Panc1 (cell line): ENCODE measurements at regions not wholly inside any gene's neighbourhood (a gene's known extent, or its start where the extent isn't known, plus 50 kb on each side); places are given as distances from the start of the nearest gene placed in this dataset.

Experiments
- ATAC-seq: fragments of 200-7000 bp; cut with Tn5 transposase; 2 replicates; pipeline ENCODE4 v1.9.1; 2020; ENCODE audit warnings: mild to moderate bottlenecking, moderate library complexity
- BruUV-seq: library from RNA; stranded (reverse); fragments of 400-500 nt; replicated peaks from 2 replicates; lab custom pipeline; 2021; lab: Mats Ljungman, UMichigan
- CTCF ChIA-PET: fragments of 300-600 bp; sonication (Branson Sonifier 250); formaldehyde crosslinking; loops from one replicate; lab custom pipeline; 2022; ENCODE audit warnings: antibody characterized with exemption; lab: Charles Lee
- POLR2A ChIA-PET: fragments of 300-600 bp; sonication (Branson Sonifier 250); formaldehyde crosslinking; loops from one replicate; lab custom pipeline; 2022; ENCODE audit warnings: antibody characterized with exemption; lab: Charles Lee
- DNase-seq: peaks from one replicate; pipeline ENCODE4 v3.0.0-alpha.2; 2010; ENCODE audit warnings: low read depth, low spot score
- H3K27ac ChIP-seq: 2 replicates; pipeline ENCODE4 v1.5.1; 2011; ENCODE audit warnings: mild to moderate bottlenecking, low read length, inconsistent platforms
- H3K27me3 ChIP-seq: fragments of 200-500 bp; sonication (Bioruptor generic); 2 replicates; pipeline ENCODE4 v1.6.0; 2014; ENCODE audit warnings: low read length, inconsistent platforms; ENCODE audit not compliant: control insufficient read depth, insufficient read depth
- H3K36me3 ChIP-seq: fragments of 200-500 bp; sonication (Bioruptor generic); 2 replicates; pipeline ENCODE4 v1.5.1; 2014; ENCODE audit warnings: inconsistent platforms, mild to moderate bottlenecking, low read length, moderate library complexity; ENCODE audit not compliant: control insufficient read depth, insufficient read depth
- H3K4me1 ChIP-seq: 2 replicates; pipeline ENCODE4 v1.5.1; 2011; ENCODE audit warnings: inconsistent platforms, mild to moderate bottlenecking, low read length, moderate library complexity; ENCODE audit not compliant: control insufficient read depth, insufficient read depth
- H3K4me3 ChIP-seq, 2 experiments: 2 replicates each; pipeline ENCODE4 v1.5.1; 2011 to 2012; ENCODE audit warnings: low read depth in 2 of 2, low read length in 2 of 2, mild to moderate bottlenecking in 2 of 2, inconsistent platforms in 1 of 2, moderate library complexity in 1 of 2
- H3K9me3 ChIP-seq: fragments of 200-500 bp; sonication (Bioruptor generic); 2 replicates; pipeline ENCODE4 v1.5.1; 2014; ENCODE audit warnings: low read depth, mild to moderate bottlenecking, inconsistent platforms, low read length, moderate library complexity; ENCODE audit not compliant: control insufficient read depth, insufficient read depth
- POLR2AphosphoS5 ChIP-seq: IDR thresholded peaks from 2 replicates; pipeline ENCODE4 v1.6.1; 2012; ENCODE audit warnings: mild to moderate bottlenecking, low read depth, low read length, moderate library complexity
- SIN3A ChIP-seq: IDR thresholded peaks from 2 replicates; pipeline ENCODE4 v1.6.1; 2012; ENCODE audit warnings: low read depth, mild to moderate bottlenecking, low read length, moderate library complexity, borderline replicate concordance; ENCODE audit not compliant: insufficient read depth
- TCF7L2 ChIP-seq: IDR thresholded peaks from 2 replicates; pipeline ENCODE4 v1.6.1; 2011; ENCODE audit warnings: mild to moderate bottlenecking, low read depth, low read length, inconsistent platforms
- in situ Hi-C: cut with HindIII; loops from 2 replicates; pipeline ENCODE4 v1.10.0; 2016; ENCODE audit warnings: low sequenced_read_pairs, low pct_unique_long_range_greater_than_20kb
- intact Hi-C: fragments of 100-400 bp; cut with micrococcal nuclease; formaldehyde crosslinking; loops from one replicate; pipeline ENCODE4 v1.10.0; 2022; ENCODE audit not compliant: unreplicated experiment
- TF ChIP-seq, protein P1 (sequence below), 2 experiments: IDR thresholded peaks; 2 replicates each; pipeline ENCODE4 v1.6.1; 2011 to 2012; ENCODE audit warnings: low read depth in 2 of 2, control low read depth in 1 of 2, low read length in 1 of 2, mild to moderate bottlenecking in 1 of 2, moderate library complexity in 1 of 2; ENCODE audit not compliant: insufficient read depth in 1 of 2
- TF ChIP-seq, protein P2 (sequence below): fragments of 450-650 bp; IDR thresholded peaks from 2 replicates; pipeline ENCODE4 v1.5.1; 2017; ENCODE audit warnings: mild to moderate bottlenecking

DNA sequence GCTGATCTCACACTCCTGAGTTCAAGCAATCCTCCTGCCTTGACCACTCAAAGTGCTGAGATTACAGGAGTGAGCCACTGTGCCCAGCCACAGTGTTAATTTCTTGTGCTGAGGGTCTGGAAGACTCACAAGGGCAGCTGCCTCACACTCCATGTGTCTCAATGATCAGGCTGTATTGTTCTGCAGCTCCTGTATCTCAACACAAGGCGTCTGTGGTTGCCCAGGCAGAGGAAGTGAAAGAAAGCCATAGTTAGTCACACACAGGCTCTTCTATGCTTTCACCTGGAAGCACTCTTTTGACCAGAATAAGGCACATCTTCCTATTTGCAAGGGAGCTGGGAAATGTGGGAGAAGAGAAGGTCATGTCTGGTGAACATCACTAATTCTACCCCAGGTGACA, 107.3 kb upstream of the ZNF507 start:
- no TSS peak for BruUV-seq
- Histone ChIP-seq H3K4me3 (no peak overlapping the region), H3K36me3 (no peaks in the 10 kb centered on the region), H3K9me3 (no peaks in the 10 kb centered on the region), H3K4me1 (no peaks in the 10 kb centered on the region), H3K27me3 (no peaks in the 10 kb centered on the region), H3K27ac (no peak overlapping the region)
- in situ Hi-C loops = no loop called here
- intact Hi-C loops = no loop called here
- DNase-seq (no peak), ATAC-seq (no peak)
- ChIA-PET POLR2A (no interaction called here), CTCF (interaction anchor here (0.6 to 1.1 kb wide), 2 partner anchors 331 to 650 kb away, joined by 3 to 5 read pairs; no protein-coding TSS in a partner anchor)
- TF ChIP-seq TCF7L2 (no peak), SIN3A (no peak), POLR2AphosphoS5 (no peak)
- TF ChIP-seq, protein P1, sequence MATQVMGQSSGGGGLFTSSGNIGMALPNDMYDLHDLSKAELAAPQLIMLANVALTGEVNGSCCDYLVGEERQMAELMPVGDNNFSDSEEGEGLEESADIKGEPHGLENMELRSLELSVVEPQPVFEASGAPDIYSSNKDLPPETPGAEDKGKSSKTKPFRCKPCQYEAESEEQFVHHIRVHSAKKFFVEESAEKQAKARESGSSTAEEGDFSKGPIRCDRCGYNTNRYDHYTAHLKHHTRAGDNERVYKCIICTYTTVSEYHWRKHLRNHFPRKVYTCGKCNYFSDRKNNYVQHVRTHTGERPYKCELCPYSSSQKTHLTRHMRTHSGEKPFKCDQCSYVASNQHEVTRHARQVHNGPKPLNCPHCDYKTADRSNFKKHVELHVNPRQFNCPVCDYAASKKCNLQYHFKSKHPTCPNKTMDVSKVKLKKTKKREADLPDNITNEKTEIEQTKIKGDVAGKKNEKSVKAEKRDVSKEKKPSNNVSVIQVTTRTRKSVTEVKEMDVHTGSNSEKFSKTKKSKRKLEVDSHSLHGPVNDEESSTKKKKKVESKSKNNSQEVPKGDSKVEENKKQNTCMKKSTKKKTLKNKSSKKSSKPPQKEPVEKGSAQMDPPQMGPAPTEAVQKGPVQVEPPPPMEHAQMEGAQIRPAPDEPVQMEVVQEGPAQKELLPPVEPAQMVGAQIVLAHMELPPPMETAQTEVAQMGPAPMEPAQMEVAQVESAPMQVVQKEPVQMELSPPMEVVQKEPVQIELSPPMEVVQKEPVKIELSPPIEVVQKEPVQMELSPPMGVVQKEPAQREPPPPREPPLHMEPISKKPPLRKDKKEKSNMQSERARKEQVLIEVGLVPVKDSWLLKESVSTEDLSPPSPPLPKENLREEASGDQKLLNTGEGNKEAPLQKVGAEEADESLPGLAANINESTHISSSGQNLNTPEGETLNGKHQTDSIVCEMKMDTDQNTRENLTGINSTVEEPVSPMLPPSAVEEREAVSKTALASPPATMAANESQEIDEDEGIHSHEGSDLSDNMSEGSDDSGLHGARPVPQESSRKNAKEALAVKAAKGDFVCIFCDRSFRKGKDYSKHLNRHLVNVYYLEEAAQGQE (IDR thresholded peaks at IDR 0.05; ENCODE audit: insufficient read depth in 1 of 2, low read depth in 2 of 2, low read length in 1 of 2) = no peak
- TF ChIP-seq, protein P2, sequence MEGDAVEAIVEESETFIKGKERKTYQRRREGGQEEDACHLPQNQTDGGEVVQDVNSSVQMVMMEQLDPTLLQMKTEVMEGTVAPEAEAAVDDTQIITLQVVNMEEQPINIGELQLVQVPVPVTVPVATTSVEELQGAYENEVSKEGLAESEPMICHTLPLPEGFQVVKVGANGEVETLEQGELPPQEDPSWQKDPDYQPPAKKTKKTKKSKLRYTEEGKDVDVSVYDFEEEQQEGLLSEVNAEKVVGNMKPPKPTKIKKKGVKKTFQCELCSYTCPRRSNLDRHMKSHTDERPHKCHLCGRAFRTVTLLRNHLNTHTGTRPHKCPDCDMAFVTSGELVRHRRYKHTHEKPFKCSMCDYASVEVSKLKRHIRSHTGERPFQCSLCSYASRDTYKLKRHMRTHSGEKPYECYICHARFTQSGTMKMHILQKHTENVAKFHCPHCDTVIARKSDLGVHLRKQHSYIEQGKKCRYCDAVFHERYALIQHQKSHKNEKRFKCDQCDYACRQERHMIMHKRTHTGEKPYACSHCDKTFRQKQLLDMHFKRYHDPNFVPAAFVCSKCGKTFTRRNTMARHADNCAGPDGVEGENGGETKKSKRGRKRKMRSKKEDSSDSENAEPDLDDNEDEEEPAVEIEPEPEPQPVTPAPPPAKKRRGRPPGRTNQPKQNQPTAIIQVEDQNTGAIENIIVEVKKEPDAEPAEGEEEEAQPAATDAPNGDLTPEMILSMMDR = no peak

- TF ChIP-seq SIN3A (no peak), TCF7L2 (no peak)
- TF ChIP-seq, protein P2 = no peak
- intact Hi-C loops = no loop called here
- H3K4me1 ChIP-seq = no peaks in the 10 kb centered on the region
- ChIA-PET CTCF (interaction anchor here (0.5 kb wide), 1 partner anchor 82 kb away, joined by 3 read pairs; no protein-coding TSS in a partner anchor), POLR2A (no interaction called here)
- no peaks in the 10 kb centered on the region for H3K9me3 ChIP-seq
- no peak for DNase-seq
- BruUV-seq = no TSS peak
- in situ Hi-C loops = no loop called here
- ATAC-seq = no peak
- H3K36me3 ChIP-seq = no peaks in the 10 kb centered on the region
- H3K4me3 ChIP-seq = no peak overlapping the region
- H3K27me3 ChIP-seq = no peaks in the 10 kb centered on the region
- no peak overlapping the region for H3K27ac ChIP-seq
These were observed 105.1 kb upstream of the ZNF507 start for GRCh38 chr19:32240316-32240715.
